ENCODE measurements at regions not wholly inside any gene's neighbourhood (a gene's known extent, or its start where the extent isn't known, plus 50 kb on each side); places are given as distances from the start of the nearest gene placed in this dataset.

DNA sequence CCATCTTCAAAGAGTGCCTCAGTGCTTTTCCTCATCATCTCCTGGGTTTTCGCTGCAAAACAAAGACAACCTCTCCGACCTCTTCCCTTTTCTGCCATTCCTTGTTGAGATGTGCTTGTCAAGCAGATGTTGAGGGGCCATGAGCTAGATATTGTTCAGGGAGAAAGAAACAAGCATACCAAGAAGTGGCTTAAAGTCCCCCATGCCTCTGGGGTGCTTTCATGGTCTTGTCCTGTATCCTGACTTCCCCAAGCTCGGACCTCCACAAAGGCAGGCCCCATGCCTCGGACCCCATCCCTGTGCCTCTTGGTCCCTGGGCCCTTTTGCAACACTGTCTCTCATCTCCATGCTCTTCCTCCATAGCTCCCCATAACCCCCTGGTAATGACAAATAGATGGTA lies 103.8 kb downstream of the C1orf94 start:
- DNase-seq (ENCODE audit: low read depth, low spot score), result no peak
- H3K4me3 ChIP-seq (ENCODE audit: low read depth, low read length), result no peak overlapping the region
- in situ Hi-C loops (cut with HindIII; ENCODE audit: low sequenced_read_pairs), result no loop called here
- TF ChIP-seq, protein P1, sequence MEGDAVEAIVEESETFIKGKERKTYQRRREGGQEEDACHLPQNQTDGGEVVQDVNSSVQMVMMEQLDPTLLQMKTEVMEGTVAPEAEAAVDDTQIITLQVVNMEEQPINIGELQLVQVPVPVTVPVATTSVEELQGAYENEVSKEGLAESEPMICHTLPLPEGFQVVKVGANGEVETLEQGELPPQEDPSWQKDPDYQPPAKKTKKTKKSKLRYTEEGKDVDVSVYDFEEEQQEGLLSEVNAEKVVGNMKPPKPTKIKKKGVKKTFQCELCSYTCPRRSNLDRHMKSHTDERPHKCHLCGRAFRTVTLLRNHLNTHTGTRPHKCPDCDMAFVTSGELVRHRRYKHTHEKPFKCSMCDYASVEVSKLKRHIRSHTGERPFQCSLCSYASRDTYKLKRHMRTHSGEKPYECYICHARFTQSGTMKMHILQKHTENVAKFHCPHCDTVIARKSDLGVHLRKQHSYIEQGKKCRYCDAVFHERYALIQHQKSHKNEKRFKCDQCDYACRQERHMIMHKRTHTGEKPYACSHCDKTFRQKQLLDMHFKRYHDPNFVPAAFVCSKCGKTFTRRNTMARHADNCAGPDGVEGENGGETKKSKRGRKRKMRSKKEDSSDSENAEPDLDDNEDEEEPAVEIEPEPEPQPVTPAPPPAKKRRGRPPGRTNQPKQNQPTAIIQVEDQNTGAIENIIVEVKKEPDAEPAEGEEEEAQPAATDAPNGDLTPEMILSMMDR (IDR thresholded peaks at IDR 0.05; ENCODE audit: low read depth, low read length), result no peak

DNA sequence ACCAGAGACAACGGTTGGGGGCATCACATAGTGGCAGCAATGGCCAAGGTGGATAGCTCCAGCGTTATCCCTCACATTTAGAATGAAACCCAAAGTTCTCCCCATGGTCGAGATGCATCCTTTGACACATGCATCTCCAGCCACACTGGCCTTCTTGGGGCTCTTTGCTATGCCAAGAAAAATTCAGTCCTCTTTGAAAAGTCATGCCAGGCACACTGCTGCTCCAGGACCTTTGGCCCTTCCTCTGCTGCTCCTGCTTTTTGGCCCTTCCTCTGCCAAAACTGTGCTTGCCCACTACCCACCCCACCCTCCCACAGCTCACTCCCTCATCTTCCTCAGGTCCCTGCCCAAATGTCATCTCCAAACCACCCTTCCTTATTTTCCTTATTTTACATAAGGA lies 106.4 kb downstream of the C1orf94 start:
- in situ Hi-C loops (cut with HindIII; ENCODE audit: low sequenced_read_pairs), result no loop called here
- TF ChIP-seq, protein P1 (IDR thresholded peaks at IDR 0.05; ENCODE audit: low read depth, low read length), result no peak
- DNase-seq (ENCODE audit: low read depth, low spot score), result no peak
- H3K4me3 ChIP-seq (ENCODE audit: low read depth, low read length), result no peak overlapping the region

DNA sequence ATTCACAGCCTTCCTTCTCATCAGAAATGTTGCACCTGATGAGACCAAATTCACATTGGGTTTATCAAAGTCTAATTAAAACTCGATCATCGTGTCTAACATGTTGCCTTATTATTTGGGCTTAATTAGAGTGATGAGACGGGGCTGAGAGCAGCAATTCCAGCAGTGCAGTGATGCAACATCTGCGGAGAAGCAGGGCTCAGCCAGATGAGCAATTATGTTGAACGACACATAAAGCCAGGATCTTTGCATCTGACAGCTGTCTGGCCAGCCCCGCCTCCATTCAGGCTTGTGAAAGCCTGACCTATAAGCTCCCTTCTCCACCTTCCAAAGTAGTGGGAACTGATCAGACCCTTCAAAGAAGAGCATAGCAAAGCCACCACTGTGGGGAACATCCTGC lies 109.8 kb downstream of the C1orf94 start:
- TF ChIP-seq, protein P1 (IDR thresholded peaks at IDR 0.05; ENCODE audit: low read depth, low read length), result no peak
- in situ Hi-C loops (cut with HindIII; ENCODE audit: low sequenced_read_pairs), result no loop called here
- H3K4me3 ChIP-seq (ENCODE audit: low read depth, low read length), result no peak overlapping the region
- DNase-seq (ENCODE audit: low read depth, low spot score), result no peak

DNA sequence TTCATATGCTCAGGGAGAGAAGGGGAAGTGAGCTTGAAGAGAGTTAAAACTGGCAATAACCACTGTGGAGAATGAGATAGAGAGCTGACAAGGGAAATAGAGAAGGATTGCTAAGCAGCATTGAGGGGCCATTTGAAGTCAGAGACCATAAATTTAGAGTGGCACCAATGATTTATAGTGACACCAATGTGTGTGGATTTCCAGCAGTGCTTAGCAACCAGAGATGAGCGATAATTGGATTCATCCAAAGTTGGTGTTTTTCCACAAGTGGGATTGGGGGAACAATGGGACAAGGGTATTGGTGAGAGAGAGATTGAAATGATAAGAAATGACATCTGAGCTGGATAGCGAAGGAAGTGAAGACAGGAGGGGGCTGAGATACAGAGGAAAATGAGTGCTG lies 114.1 kb downstream of the C1orf94 start:
- in situ Hi-C loops (cut with HindIII; ENCODE audit: low sequenced_read_pairs), result no loop called here
- DNase-seq (ENCODE audit: low read depth, low spot score), result no peak
- no peak overlapping the region for H3K4me3 ChIP-seq (ENCODE audit: low read depth, low read length)

DNA sequence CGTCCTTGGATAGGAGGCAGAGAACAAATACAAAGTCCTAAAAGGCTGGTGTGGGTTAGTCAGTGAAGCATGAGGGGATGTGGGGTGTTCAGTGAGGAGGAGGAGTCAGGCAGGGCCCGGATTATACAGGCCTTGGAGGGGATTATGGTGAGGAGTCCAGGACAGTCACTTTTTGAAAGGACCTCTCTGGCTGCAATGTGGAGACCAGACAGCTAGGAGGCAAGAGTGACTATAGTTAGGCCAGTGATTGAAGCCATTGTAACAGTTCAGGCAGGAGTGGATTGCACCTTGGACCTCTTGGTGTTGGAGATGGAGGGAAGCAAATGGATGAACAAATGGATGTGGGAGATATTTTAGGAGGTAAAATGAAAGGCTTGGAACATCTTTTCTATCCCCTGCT lies 115.8 kb downstream of the C1orf94 start:
- in situ Hi-C loops (cut with HindIII; ENCODE audit: low sequenced_read_pairs), result no loop called here
- no peak overlapping the region for H3K4me3 ChIP-seq (ENCODE audit: low read depth, low read length)
- no peak for DNase-seq (ENCODE audit: low read depth, low spot score)
- TF ChIP-seq, protein P1 (IDR thresholded peaks at IDR 0.05; ENCODE audit: low read depth, low read length), result no peak

More for the DNA sequence above, 114.1 kb downstream of the C1orf94 start:
- TF ChIP-seq, protein P1 (IDR thresholded peaks at IDR 0.05; ENCODE audit: low read depth, low read length), result no peak

DNA sequence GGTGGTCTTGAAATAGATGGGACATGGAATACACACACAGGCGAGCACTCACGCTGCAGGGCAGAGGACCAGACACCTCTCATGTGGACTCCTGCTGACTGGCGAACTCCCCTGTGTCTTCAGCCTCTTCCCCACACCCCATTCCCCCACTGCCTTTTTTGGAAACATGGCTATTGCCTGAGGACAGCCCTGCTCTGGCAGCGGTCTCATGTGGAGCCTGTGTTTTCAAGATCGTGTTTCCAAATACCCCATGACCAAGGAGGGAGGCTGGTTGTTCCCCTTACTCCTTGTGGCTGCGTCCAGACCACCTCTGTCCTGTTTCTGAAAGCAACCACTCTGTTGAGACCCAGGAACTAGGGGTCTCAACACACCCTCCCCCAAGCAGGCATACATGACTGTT lies 119.4 kb downstream of the C1orf94 start:
- no peak overlapping the region for H3K4me3 ChIP-seq (ENCODE audit: low read depth, low read length)
- DNase-seq (ENCODE audit: low read depth, low spot score), result no peak
- TF ChIP-seq, protein P1 (IDR thresholded peaks at IDR 0.05; ENCODE audit: low read depth, low read length), result no peak
- in situ Hi-C loops (cut with HindIII; ENCODE audit: low sequenced_read_pairs), result no loop called here

DNA sequence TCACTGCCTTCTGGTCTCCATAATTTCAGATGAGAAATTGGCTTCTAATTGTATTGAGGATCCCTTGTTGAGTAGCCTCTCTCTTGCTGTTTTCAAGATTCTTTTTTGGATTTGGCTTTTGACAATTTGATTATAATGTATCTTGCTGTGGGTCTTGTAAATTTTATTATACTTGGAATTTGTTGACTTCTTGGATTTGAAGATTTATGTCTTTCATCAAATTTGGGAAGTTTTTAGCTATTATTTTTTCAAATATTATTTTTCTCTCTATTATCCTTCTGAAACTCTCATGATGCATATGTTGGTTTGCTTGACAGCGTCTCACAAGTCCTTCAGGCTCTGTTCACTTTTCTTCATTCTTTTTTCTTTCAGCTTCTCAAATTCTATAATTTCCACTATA lies 126.1 kb downstream of the C1orf94 start:
- no peak for DNase-seq (ENCODE audit: low read depth, low spot score)
- TF ChIP-seq, protein P1 (IDR thresholded peaks at IDR 0.05; ENCODE audit: low read depth, low read length), result no peak
- in situ Hi-C loops (cut with HindIII; ENCODE audit: low sequenced_read_pairs), result no loop called here
- no peak overlapping the region for H3K4me3 ChIP-seq (ENCODE audit: low read depth, low read length)
